Esophagus squamous epithelium (tissue), 5 donors: ENCODE measurements at regions not wholly inside any gene's neighbourhood (a gene's known extent, or its start where the extent isn't known, plus 50 kb on each side); places are given as distances from the start of the nearest gene placed in this dataset.

Source experiments
- DNase-seq: peaks from one replicate; lab custom pipeline; 2025; lab: John Stamatoyannopoulos, UW
- H3K27ac ChIP-seq, 4 donors: fragments of 200-600 bp; sonication (generic); one replicate each; pipeline ENCODE4 v1.5.1; 2016 to 2019; ENCODE audit warnings: mild to moderate bottlenecking in 1 of 4
- H3K27me3 ChIP-seq, 4 donors: fragments of 200-600 bp; sonication (generic); 1 replicate in 3 of 4; 2 replicates in 1 of 4; pipeline versions ENCODE4 v1.5.1 to v1.6.0; 2017 to 2021; ENCODE audit warnings: antibody characterized with exemption in 1 of 4
- H3K36me3 ChIP-seq, 3 donors: fragments of 200-600 bp; sonication (generic); one replicate each; pipeline ENCODE4 v1.5.1; 2016 to 2019
- H3K4me1 ChIP-seq, 3 donors: fragments of 200-600 bp; sonication (generic); one replicate each; pipeline ENCODE4 v1.5.1; 2017 to 2019
- H3K4me3 ChIP-seq, 4 donors: fragments of 200-600 bp; sonication (generic); 1 replicate in 3 of 4; 2 replicates in 1 of 4; pipeline ENCODE4 v1.5.1; 2016 to 2019; ENCODE audit warnings: mild to moderate bottlenecking in 2 of 4, moderate library complexity in 1 of 4
- H3K9me3 ChIP-seq, 3 donors: fragments of 200-600 bp; sonication (generic); one replicate each; pipeline ENCODE4 v1.5.1; 2016 to 2019
- POLR2A ChIP-seq, 4 donors: fragments of 450-650 bp; IDR thresholded peaks; one replicate each; pipeline ENCODE4 v1.6.1; 2017; ENCODE audit warnings: antibody characterized with exemption in 4 of 4, mild to moderate bottlenecking in 4 of 4, moderate library complexity in 3 of 4
- WGBS, 2 donors: methylation state at CpG; one replicate each; pipeline ENCODE4 v1.1.5; 2018; 5-methylcytosine and 5-hydroxymethylcytosine counted together
- intact Hi-C: fragments of 100-400 bp; cut with DNase I; formaldehyde crosslinking; loops from one replicate; pipeline ENCODE4 v1.15.0; 2022
- TF ChIP-seq, protein P1 (sequence below), 6 experiments: fragments of 450-650 bp in 4 of 6; fragments of 200-600 bp in 2 of 6; sonication (generic) in 2 of 6; IDR thresholded peaks; one replicate each; pipeline ENCODE4 v1.5.1; 2016 to 2019; ENCODE audit warnings: antibody characterized with exemption in 6 of 6, mild to moderate bottlenecking in 4 of 6, moderate library complexity in 4 of 6
- donor health status: DM: yes; HTN: yes; CAD: no.

DNA sequence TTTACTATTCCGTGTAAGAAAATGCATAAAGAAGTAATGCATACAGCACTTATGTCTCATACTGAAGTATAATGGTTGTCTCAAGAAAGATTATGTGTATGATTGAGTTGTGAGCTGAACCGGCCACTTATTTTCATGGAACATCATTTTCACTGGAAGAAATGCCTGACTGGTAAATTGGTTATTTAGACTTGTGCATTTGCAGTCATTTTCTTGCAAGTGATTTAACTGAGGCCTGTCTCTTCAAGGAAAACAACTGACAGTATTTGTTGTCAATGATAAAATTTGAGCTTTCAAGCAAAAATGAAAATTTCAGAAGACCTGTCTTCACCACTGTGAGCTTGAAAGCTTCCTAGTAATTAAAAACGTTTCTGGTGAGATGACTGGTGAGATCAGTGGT, 62.7 kb upstream of the RPS6KA3 start:
- Histone ChIP-seq H3K36me3 (no peaks in the 10 kb centered on the region), H3K4me3 (no peak overlapping the region), H3K4me1 (no peaks in the 10 kb centered on the region), H3K27me3 (no peaks in the 10 kb centered on the region), H3K27ac (no peak overlapping the region), H3K9me3 (no peaks in the 10 kb centered on the region)
- intact Hi-C loops = no loop called here
- 59 to 64% methylated on average over 3 of the region's 3 CpGs for WGBS, 2 donors
- no peak for TF ChIP-seq POLR2A (IDR thresholded peaks at IDR 0.05)
- TF ChIP-seq, protein P1, sequence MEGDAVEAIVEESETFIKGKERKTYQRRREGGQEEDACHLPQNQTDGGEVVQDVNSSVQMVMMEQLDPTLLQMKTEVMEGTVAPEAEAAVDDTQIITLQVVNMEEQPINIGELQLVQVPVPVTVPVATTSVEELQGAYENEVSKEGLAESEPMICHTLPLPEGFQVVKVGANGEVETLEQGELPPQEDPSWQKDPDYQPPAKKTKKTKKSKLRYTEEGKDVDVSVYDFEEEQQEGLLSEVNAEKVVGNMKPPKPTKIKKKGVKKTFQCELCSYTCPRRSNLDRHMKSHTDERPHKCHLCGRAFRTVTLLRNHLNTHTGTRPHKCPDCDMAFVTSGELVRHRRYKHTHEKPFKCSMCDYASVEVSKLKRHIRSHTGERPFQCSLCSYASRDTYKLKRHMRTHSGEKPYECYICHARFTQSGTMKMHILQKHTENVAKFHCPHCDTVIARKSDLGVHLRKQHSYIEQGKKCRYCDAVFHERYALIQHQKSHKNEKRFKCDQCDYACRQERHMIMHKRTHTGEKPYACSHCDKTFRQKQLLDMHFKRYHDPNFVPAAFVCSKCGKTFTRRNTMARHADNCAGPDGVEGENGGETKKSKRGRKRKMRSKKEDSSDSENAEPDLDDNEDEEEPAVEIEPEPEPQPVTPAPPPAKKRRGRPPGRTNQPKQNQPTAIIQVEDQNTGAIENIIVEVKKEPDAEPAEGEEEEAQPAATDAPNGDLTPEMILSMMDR (IDR thresholded peaks at IDR 0.05) = no peak
- no peak for DNase-seq

DNA sequence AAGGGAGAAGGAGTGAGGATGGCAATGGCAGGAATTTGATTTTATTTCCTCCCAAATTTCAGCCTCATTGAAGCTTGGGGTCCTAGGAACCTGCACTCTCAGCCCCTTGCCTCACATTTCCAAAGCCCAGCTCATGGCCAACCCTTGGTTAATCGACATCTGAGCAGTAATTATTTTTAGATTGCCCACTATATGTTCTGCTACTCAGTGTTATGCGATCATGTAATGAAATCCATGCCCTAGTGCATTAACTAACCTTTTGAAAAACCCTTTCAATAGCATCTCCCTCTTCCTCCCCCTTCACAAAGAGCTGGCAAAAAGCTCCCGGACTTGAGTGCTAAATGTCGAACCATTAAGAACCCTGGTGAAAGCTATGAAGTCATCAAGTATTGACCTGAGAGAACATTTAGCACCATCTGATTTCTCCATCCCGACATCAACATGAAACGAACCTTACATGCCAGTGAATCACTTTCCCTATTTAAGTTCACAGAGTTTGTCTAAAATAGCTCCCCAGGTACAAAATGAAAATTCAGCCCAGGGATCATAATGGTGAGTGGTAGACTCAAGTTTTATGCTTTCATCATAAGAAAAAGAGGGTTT, 59.2 kb upstream of the RPS6KA3 start:
- Histone ChIP-seq H3K36me3 (no peaks in the 10 kb centered on the region), H3K9me3 (no peaks in the 10 kb centered on the region), H3K27me3 (no peaks in the 10 kb centered on the region), H3K27ac (no peak overlapping the region), H3K4me3 (no peak overlapping the region), H3K4me1 (no peaks in the 10 kb centered on the region)
- WGBS, 2 donors = 74 to 87% methylated on average over 5 to 6 of the region's 6 CpGs
- DNase-seq = no peak
- intact Hi-C loops = no loop called here
- TF ChIP-seq, protein P1 (IDR thresholded peaks at IDR 0.05) = no peak
- TF ChIP-seq POLR2A (IDR thresholded peaks at IDR 0.05) = no peak

DNA sequence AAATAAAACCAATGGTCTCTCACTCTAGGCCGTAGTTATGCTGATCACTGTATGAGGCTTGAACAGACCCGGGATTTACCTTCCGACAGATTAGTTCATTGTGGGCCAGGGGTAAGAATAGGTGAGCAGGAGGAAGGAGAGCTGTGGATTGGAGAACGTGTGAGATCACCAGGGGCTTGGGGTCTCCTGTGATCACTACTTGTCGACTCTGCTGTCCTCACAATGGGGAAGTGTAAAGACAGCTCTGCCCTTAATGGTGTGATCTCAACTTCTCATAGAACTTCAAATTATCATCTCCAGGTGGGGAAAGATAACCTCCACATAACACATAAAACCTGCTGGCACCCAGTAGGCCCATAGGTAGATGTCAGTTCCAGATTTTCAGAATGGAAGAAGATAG, 56.2 kb upstream of the RPS6KA3 start:
- Histone ChIP-seq H3K27me3 (no peaks in the 10 kb centered on the region), H3K36me3 (no peaks in the 10 kb centered on the region), H3K27ac (no peak overlapping the region), H3K9me3 (no peaks in the 10 kb centered on the region), H3K4me1 (no peaks in the 10 kb centered on the region), H3K4me3 (no peak overlapping the region)
- DNase-seq = no peak
- no peak for TF ChIP-seq POLR2A (IDR thresholded peaks at IDR 0.05)
- TF ChIP-seq, protein P1 (IDR thresholded peaks at IDR 0.05) = no peak
- intact Hi-C loops = no loop called here
- 75 to 85% methylated on average over 5 of the region's 5 CpGs for WGBS, 2 donors

DNA sequence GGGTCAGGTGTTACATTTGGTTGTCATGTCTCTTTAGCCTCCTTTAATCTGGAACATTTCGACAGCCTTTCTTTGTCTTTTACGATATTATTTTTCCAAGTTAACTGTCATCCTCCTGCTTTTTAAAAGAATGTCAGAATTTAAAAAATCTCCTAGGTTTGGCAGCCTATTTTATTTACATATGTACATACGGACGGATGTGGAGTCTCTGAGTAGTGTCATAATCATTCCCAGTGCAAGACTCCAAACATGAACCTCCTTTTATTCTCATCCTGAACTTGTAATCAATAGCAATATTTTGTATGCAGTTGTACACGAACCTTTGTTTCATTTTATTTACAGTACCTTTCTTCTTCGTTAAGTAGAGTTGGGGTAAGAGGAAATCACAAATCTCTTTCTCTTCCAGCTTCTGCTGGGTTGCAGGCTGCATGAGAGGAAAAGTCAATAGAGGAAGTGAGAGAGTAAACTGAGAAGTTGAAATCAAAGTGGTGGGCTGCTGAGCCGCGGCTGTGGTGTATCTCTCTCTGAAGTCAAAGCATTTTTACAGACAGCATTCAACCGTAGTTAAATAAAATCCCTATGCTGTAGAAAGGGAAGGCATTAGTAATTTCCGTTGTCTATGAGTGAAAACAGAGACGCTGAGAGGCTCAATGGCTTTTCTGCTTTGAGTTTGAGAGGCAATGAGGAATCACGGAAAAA, 53.9 kb upstream of the RPS6KA3 start:
- intact Hi-C loops = no loop called here
- Histone ChIP-seq H3K36me3 (no peaks in the 10 kb centered on the region), H3K27ac (no peak overlapping the region), H3K9me3 (no peaks in the 10 kb centered on the region), H3K4me1 (no peaks in the 10 kb centered on the region), H3K4me3 (no peak overlapping the region), H3K27me3 (no peaks in the 10 kb centered on the region)
- no peak for DNase-seq
- WGBS, 2 donors = 36 to 46% methylated on average over 12 of the region's 12 CpGs
- TF ChIP-seq, protein P1 (IDR thresholded peaks at IDR 0.05) = no peak
- TF ChIP-seq POLR2A (IDR thresholded peaks at IDR 0.05) = no peak

DNA sequence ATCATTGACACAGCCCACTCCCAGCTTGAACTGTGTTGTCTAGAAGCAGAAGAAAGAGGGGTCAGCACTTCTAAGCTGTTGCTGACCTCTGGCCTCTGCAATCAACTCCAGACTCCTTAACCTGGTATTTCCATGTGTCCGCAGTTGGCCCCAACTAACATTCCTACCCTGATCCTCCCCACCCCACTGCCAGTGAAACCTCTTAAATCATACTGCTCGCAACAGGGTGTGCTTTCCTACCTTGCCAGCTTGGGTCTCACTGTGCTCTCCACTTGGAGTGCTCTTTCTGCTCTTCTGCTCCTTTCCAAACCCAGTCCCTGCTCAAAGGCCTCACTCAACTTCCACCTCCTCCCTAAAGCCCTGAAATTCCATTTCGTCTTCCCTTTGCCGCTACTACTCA, 52.3 kb upstream of the RPS6KA3 start:
- Histone ChIP-seq H3K36me3 (no peaks in the 10 kb centered on the region), H3K27ac (no peak overlapping the region), H3K4me3 (no peak overlapping the region), H3K9me3 (no peaks in the 10 kb centered on the region), H3K27me3 (no peaks in the 10 kb centered on the region), H3K4me1 (peaks cover 0 to under 1% (median 0%) of the 10 kb centered on the region in 3 donors)
- WGBS, 2 donors = 86 to 92% methylated on average over 4 of the region's 4 CpGs
- intact Hi-C loops = no loop called here
- TF ChIP-seq, protein P1 (IDR thresholded peaks at IDR 0.05) = no peak
- no peak for TF ChIP-seq POLR2A (IDR thresholded peaks at IDR 0.05)
- DNase-seq = no peak
